ENCODE measurements at regions not wholly inside any gene's neighbourhood (a gene's known extent, or its start where the extent isn't known, plus 50 kb on each side); places are given as distances from the start of the nearest gene placed in this dataset.

DNA sequence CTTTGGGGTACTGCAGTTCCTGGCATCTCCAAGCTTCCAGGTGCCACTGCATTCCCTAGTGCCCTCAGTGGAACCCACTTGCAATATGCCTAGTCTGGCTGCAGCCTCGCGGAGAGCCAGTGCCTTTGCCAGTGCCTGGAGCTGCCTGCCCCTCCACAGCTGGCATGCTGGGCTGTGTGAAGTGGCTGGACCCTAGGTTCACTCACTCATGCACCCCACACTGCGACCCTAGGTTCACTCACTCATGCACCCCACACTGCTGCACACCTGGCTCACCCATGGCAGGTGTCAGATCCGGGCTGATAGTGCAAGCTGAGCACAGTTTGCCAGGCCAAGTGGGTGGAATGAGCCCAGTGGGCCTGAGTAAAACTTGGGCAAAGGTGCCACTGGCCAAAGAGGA lies 253.0 kb upstream of the NDST4 start:
- TF ChIP-seq, protein P1, sequence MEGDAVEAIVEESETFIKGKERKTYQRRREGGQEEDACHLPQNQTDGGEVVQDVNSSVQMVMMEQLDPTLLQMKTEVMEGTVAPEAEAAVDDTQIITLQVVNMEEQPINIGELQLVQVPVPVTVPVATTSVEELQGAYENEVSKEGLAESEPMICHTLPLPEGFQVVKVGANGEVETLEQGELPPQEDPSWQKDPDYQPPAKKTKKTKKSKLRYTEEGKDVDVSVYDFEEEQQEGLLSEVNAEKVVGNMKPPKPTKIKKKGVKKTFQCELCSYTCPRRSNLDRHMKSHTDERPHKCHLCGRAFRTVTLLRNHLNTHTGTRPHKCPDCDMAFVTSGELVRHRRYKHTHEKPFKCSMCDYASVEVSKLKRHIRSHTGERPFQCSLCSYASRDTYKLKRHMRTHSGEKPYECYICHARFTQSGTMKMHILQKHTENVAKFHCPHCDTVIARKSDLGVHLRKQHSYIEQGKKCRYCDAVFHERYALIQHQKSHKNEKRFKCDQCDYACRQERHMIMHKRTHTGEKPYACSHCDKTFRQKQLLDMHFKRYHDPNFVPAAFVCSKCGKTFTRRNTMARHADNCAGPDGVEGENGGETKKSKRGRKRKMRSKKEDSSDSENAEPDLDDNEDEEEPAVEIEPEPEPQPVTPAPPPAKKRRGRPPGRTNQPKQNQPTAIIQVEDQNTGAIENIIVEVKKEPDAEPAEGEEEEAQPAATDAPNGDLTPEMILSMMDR (IDR thresholded peaks at IDR 0.05; ENCODE audit: borderline replicate concordance, insufficient read depth, low read depth, low read length): no peak
- H3K4me3 ChIP-seq (ENCODE audit: low read depth, low read length): no peak overlapping the region

DNA sequence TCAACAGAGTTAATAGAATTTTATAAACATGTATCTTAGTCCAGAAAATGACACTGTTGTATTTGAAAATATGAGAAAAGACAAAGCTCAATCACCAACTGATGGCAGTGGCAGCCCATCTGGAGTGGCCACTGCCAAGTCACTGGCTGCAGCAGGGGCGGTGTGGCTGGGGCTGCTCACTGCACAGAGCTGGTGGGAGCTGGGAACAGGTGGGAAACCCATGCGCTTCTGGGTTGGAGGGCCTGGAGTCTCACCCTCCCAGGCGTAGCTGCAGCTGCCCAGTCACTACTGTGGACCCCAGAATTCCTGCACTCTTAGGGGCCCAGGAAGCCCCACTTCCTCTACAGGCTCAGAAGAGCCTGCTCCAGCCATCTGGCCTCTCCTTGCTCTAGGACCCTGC lies 251.8 kb upstream of the NDST4 start:
- TF ChIP-seq, protein P1 (IDR thresholded peaks at IDR 0.05; ENCODE audit: borderline replicate concordance, insufficient read depth, low read depth, low read length): no peak

DNA sequence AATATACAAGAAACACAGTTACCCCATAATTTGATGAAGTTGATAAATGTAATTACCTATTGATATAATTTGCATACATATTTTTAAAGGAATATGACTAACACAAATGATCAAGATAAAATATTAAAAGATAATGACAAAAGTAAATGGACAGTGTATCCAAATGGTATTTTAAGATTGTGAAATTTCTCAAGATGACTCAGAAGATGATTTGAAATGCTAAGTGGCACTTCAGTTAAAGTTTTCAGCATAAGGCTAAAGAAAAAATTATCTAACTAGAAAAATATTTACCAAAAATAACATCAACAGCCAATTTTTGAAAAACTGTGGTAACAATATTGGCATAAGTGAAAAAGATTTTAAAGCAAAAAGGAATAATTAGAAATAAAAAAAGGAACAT lies 248.4 kb upstream of the NDST4 start:
- TF ChIP-seq, protein P1 (IDR thresholded peaks at IDR 0.05; ENCODE audit: borderline replicate concordance, insufficient read depth, low read depth, low read length): no peak
- H3K4me3 ChIP-seq (ENCODE audit: low read depth, low read length): no peak overlapping the region

More for the DNA sequence above, 251.8 kb upstream of the NDST4 start:
- H3K4me3 ChIP-seq (ENCODE audit: low read depth, low read length): no peak overlapping the region

DNA sequence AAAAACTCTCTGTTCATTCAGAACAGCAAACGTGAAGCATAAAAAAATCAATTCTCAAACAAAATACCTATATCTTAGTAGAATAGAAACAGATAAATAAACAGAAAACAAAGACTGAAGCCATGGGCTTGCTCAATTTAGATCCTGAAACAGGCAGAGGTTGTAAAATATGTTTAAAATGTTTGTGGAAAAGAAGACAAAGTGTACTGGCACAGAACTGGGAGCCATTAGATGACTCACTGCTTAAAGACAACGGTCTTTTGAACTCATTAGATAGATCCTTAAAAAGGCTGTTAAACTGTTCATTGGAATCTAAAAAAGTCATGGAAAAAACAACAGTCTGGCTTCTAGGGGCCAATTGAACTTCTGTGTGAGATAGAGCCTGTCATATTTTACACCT lies 247.0 kb upstream of the NDST4 start:
- H3K4me3 ChIP-seq (ENCODE audit: low read depth, low read length): no peak overlapping the region
- TF ChIP-seq, protein P1 (IDR thresholded peaks at IDR 0.05; ENCODE audit: borderline replicate concordance, insufficient read depth, low read depth, low read length): no peak

DNA sequence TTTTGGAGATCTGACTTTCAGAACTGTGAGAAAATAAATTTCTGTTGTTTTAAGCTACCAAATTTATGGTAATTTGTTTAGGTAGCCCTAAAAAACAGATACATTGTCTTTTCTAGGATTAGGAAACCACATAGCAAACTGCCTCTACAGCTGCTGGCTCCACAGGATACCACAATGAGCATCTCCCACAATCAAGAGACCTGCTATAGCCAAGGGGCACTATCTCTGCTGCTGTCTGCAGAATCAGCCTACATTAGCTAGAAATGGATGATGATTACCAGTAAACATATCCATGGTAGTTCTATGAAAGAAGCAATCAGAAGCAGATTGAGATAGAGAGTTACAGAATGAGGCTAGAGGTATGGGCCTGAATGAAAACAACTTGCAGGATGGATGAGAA lies 244.4 kb upstream of the NDST4 start:
- H3K4me3 ChIP-seq (ENCODE audit: low read depth, low read length): no peak overlapping the region
- TF ChIP-seq, protein P1 (IDR thresholded peaks at IDR 0.05; ENCODE audit: borderline replicate concordance, insufficient read depth, low read depth, low read length): no peak

DNA sequence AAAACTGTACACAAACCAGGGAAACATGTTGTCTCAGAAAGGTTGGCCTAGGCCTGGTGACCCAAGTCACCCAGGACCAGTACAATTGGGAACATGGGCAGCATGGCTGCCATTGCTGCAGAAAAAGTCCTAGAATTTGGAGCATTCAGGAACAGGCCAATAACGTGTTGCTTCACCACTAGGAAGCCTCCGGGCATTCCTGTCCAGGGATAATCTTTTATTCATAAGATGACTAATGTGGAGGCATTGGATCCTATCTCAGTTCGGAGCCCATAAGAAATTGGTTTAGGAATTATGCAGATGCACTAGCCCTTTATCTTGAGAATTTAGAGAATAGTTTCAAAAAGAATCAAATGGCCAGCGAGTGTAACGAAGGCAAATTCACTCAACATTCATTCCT lies 242.8 kb upstream of the NDST4 start:
- no peak overlapping the region for H3K4me3 ChIP-seq (ENCODE audit: low read depth, low read length)
- TF ChIP-seq, protein P1 (IDR thresholded peaks at IDR 0.05; ENCODE audit: borderline replicate concordance, insufficient read depth, low read depth, low read length): no peak

DNA sequence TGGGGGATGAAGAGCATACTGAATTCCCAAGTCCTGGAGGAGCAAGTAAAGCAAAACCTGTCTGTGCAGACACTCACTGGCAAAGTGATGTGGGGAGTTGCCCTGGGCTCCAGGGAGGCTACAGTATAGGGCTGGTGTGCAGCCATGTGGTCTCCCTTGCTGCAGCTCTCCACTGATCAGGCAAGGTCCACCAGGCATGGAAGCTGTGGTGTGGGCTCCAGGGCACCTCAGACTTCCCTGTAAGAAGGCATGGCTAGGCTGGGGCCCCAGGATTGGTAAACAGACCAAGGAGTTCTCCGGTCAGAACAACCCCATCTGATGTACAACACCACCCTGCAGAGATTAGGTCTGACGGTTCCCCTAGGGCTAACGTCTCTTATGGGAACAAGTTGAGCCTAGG lies 241.9 kb upstream of the NDST4 start:
- TF ChIP-seq, protein P1 (IDR thresholded peaks at IDR 0.05; ENCODE audit: borderline replicate concordance, insufficient read depth, low read depth, low read length): no peak
- no peak overlapping the region for H3K4me3 ChIP-seq (ENCODE audit: low read depth, low read length)

Data from GM12875 (cell line).